HG03378 (cell line): ENCODE measurements at regions not wholly inside any gene's neighbourhood (a gene's known extent, or its start where the extent isn't known, plus 50 kb on each side); places are given as distances from the start of the nearest gene placed in this dataset.

Experiments
- ATAC-seq: cut with Tn5 transposase; IDR thresholded peaks from one replicate; pipeline ENCODE4 v1.9.1; 2021; ENCODE audit warnings: mild to moderate bottlenecking, moderate library complexity; ENCODE audit not compliant: unreplicated experiment

- ATAC-seq: no peak
Observed at GRCh38 chr9:108316066-108316465, 539.7 kb downstream of the ACTL7B start.

GRCh38 chr9:108311745-108312144 lies 544.0 kb downstream of the ACTL7B start:
- ATAC-seq: no peak

- ATAC-seq: no peak
Observed at GRCh38 chr9:108310202-108310601, 545.6 kb downstream of the ACTL7B start.

GRCh38 chr9:108300306-108301287 lies 555.2 kb downstream of the ACTL7B start:
- ATAC-seq: no peak

DNA sequence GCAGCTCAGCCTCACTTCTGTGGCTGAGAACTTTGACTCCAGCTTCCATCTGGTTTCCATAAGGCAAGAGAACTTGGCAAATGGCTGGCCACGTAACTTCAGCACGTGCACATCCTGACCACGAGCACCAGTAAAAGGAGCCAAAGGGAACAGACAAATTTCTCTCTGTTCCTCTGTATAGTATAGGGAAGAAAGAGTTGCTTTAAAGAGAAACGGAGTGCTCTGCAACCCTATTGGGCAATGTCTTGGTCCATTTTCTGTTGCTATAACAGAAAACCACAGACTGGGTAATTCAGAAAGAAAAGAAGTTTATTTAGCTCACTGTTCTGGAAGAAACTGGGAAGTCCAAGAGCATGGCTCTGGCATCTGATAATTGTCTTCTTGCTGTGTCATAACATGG lies 558.7 kb downstream of the ACTL7B start:
- ATAC-seq: no peak

DNA sequence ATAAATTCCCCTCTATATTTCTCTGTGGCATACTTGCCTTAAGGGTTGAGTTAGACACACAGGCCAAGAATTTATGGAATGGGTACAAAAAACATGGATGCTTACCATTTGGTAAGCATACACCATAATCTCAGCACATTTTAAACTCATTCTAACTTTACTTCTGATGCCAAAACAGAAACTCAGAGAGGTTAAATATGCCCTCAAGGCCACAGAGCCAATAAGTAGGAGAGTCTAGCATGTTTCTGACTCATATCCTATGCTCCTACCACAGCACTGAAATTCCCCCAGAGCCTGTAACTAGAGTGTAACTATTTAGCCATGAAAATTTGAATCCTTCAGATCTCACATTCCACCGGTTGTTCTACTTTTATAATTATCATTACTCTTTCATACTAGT lies 559.7 kb downstream of the ACTL7B start:
- no peak for ATAC-seq

DNA sequence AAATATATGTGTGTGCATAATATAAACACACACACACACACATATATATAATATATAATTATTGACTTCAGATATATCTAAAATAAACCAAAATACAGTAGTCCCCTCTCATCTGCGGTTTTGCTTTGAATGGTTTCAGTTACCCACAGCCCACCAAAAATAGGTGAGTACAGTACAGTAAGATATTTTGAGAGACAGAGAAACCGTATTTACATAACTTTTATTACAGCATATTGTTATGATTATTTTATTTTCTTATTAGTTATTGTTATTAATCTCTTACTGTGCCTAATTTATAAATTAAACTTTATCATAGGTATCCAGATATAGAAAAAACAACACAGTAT lies 564.2 kb downstream of the ACTL7B start:
- ATAC-seq: no peak

- ATAC-seq: no peak
Observed at GRCh38 chr9:108290839-108291585, 564.8 kb downstream of the ACTL7B start.

GRCh38 chr9:108286638-108287206 lies 569.1 kb downstream of the ACTL7B start:
- no peak for ATAC-seq

DNA sequence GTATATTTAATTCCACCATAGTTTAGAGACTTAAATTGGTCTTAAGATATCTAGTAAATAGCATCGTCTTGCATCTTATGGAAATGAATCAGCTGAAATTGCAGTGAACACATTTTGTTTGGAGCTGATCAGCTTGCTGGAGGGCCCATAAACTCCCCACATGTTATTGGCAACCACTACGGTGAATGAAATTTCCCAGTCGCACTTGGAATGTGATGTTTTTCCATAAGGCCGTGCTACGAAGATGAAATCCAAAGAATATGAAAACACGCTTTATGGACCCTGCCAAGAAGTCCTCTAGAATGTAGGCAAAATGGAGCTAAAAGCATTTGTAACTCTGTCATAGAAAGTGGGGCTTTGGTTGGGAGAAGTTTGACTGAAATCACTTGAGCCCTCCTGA lies 572.1 kb downstream of the ACTL7B start:
- no peak for ATAC-seq

GRCh38 chr9:108282872-108283271 lies 572.9 kb downstream of the ACTL7B start:
- ATAC-seq: no peak

- ATAC-seq: no peak
Observed at GRCh38 chr9:108281696-108282095, 574.1 kb downstream of the ACTL7B start.

DNA sequence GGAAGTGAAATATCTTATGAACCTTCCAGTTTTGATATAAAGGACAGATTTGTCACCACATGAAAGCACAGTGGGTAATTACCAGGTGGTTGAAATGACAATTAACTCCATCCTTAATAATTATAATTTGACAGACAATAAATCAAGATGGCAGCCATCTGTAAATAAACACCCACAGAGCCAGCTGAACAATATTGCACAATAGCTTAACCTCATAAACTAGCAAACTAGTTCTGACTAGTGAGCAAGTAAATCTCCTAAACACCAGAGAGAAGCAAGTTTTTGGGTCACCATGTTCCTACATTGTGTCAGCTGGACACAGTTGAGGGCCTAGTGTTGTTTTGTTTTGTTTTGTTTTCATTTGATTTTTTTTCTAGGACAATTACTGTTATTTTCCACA lies 577.4 kb downstream of the ACTL7B start:
- ATAC-seq: no peak

DNA sequence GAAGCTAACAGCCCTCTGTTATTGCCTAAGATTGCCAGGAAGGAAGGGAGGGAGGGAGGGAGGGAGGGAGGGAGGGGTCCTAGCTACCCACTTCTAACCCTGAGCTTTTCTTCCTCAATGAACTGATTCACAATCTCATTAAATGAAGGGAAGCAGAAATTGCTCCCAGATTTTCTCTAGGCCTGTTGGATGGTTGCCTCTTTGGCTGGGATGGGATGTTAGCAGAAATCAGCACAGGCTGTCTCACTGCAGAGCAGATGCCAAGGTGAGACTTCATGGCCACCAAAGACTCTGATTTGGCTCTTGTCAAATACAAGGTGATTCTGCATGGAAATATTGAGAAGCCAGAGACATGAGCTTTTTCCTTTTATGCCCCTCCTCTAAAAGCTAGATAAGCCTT lies 578.6 kb downstream of the ACTL7B start:
- no peak for ATAC-seq

DNA sequence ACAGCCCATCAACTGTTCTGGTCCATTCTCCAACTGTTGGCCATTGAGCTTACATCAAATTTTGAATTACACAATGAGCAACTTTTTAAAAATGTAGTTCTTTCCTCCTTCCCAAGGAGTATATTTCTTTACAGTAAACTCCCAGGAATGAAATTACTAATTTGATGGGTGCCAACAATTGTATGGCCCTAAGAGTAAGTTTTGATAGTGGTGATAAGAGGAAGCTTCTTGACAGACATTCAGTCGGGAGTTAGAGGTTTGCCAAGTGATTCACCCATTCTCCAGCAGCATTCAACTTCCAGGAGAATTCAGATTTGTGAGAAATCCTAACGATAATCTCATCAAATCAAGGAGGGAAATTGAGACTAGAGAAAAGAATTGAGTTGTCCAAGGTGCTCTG lies 579.9 kb downstream of the ACTL7B start:
- ATAC-seq: no peak

DNA sequence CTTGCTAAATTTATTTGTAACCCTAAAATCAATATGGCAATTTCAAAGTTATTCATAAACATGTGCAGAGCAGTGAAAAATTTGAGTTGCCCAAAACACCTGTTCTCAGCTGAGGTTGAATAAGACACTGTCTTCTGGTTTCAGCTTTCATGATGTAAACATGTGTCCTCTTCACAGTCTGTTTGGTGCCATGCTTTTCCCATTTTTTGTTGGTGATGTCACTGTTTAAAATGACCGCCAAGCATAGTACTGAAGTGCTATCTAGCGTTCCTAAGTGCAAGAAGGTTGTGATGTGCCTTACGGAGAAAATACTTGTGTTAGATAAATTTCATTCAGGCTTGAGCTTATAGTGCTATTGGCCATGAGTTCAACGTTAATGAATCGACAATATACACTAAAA lies 580.8 kb downstream of the ACTL7B start:
- no peak for ATAC-seq

DNA sequence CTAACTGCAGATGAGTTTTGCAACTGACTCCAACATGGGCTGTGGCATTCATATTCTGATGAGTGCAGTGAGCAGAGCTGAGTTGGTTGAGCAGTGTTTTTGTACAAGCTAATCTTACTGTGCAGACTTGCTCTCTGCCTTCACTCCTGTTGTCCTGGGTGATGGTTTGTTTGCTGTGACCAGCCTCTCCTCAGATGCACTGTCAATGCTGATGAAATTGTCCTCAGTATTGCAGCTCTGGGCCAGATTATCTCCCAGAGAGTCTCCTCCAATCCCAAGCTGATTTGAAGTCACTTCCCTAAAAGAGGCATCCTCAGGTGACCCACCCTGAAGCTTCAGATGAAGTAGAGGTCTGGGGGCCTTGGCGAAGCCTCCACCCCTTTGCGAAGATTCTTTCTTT lies 581.8 kb downstream of the ACTL7B start:
- ATAC-seq: no peak

GRCh38 chr9:108272349-108272899 lies 583.4 kb downstream of the ACTL7B start:
- ATAC-seq: no peak

DNA sequence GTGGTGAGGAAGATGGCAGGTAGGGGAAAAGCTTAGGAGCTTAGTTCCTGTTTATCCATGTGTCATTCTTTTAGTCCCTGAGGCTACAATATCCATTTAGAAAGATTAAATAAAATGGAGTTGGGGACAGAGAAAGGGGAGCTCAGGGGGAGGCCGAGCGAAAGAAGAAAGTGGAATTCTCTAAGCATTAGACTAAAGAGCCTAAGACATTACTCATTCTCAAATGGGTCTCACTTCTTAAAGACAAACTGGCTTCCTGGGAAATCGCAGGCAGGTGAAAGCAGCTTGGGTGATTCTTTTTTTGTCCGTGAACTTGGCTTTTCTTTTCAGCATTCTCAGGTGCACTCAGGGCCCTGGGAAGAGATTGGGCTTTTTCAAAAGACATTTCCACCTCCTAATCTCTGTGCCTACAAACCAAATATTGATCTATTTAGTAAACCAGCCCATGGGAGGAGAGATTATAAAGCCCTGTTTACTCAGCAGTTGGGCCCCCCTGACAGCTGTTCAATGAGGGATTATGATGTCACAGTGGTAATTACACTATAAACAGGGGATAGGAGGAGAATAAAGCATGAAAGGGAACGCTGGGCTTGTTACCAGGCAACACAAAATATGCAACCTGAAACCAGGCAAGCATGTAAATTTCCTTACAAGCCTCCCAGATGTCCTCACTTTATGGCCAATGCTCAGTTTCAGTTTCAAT lies 584.0 kb downstream of the ACTL7B start:
- ATAC-seq: no peak

DNA sequence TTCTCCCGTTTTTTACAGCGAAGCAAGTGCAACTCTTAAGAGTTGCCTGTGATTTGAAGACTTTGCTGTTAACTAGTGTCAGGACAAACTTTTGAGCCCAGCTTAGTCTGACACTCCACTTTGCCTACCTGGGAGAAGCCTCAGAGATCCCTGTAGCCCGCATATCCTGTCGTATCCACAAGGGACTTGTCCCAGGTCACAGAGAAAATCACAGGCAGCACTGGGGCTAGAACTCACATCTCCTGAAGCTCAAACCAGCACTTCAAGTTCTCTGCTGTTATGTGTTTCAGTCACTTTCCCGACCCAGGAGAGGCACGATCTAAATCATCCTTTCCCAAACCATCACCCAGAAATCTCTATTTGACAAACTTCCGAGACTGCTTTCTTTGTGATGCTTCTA lies 584.5 kb downstream of the ACTL7B start:
- ATAC-seq: no peak

DNA sequence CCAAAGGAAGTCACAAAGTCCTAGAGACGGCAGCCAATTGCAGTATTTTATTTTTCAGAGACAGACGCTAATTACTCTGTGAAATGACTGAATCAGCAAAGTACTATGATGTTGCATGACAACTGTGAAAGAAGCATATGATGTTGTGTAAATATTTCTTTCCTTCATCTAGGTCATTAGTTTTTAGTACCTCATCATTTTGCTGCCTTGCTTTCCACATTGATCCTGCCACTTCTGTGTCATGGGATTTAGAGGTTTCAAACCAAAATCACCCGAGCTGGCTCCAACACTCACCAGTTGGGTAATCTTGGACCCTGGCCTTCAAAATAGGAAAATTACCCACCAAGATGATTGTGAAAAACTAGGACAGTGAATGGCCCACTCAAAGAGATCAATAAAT lies 585.2 kb downstream of the ACTL7B start:
- no peak for ATAC-seq
